RWPE1 (cell line): ENCODE measurements at regions not wholly inside any gene's neighbourhood (a gene's known extent, or its start where the extent isn't known, plus 50 kb on each side); places are given as distances from the start of the nearest gene placed in this dataset.
A peak's percentile ranks its signal among the peaks of the same experiment; 100 is the strongest.
"Not testable (repeated sequence)": the region's sequence is repeated elsewhere in the genome, so short reads cannot be mapped to it uniquely, and the experiment has no call there.

ENCODE experiments used
- CTCF ChIA-PET: fragments of 350-600 bp; sonication (Branson Sonifier 250); formaldehyde crosslinking; extraction: SDS; loops from one replicate; lab custom pipeline; 2021; lab: Yijun Ruan, JAX
- POLR2A ChIA-PET: fragments of 400-600 bp; formaldehyde crosslinking; extraction: SDS; loops from one replicate; lab custom pipeline; 2020; ENCODE audit warnings: antibody characterized with exemption; ENCODE audit not compliant: low non-redundant PET; lab: Yijun Ruan, JAX
- DNase-seq: peaks from one replicate; pipeline ENCODE4 v3.0.0; 2012; ENCODE audit warnings: low spot score
- H3K27ac ChIP-seq: fragments of 450-650 bp; 2 replicates; pipeline ENCODE4 v1.5.1; 2017
- CTCF ChIP-seq: fragments of 450-650 bp; conservative IDR thresholded peaks from 2 replicates; pipeline ENCODE4 v1.5.1; 2017; ENCODE audit warnings: low read depth, mild to moderate bottlenecking

GRCh38 chr7:24388212-24388611 is 104.2 kb downstream of the NPY start:
- CTCF ChIA-PET: interaction anchor here (0.6 to 0.7 kb wide), 2 partner anchors 24 to 156 kb away, joined by 3 to 4 read pairs; no protein-coding TSS in a partner anchor
- no peak overlapping the region for H3K27ac ChIP-seq
- no peak for TF ChIP-seq CTCF
- POLR2A ChIA-PET: no interaction called here
- DNase-seq: no peak

- no peak for TF ChIP-seq CTCF
- POLR2A ChIA-PET: no interaction called here
- CTCF ChIA-PET: interaction anchor here (1.0 kb wide), 1 partner anchor 101 kb away, joined by 3 read pairs; no protein-coding TSS in a partner anchor
- no peak for DNase-seq
- no peak overlapping the region for H3K27ac ChIP-seq
Measured at GRCh38 chr7:24390376-24391157, 106.6 kb downstream of the NPY start.

GRCh38 chr7:24392774-24393173 is 108.8 kb downstream of the NPY start:
- H3K27ac ChIP-seq: no peak overlapping the region
- no peak for DNase-seq
- TF ChIP-seq CTCF: no peak
- ChIA-PET CTCF (no interaction called here), POLR2A (no interaction called here)

GRCh38 chr7:24395512-24395911 is 111.5 kb downstream of the NPY start:
- CTCF ChIA-PET: interaction anchor here (0.5 kb wide), 1 partner anchor 73 kb away, joined by 3 read pairs; no protein-coding TSS in a partner anchor
- POLR2A ChIA-PET: no interaction called here
- TF ChIP-seq CTCF: no peak
- no peak overlapping the region for H3K27ac ChIP-seq
- no peak for DNase-seq

GRCh38 chr7:24396387-24396786 is 112.4 kb downstream of the NPY start:
- DNase-seq, POLR2A ChIA-PET, CTCF ChIA-PET: not testable (repeated sequence)

GRCh38 chr7:24401628-24402593 is 117.9 kb downstream of the NPY start:
- no peak overlapping the region for H3K27ac ChIP-seq
- CTCF ChIA-PET: interaction anchor here (0.7 kb wide), 1 partner anchor 15 kb away, joined by 4 read pairs; no protein-coding TSS in a partner anchor
- POLR2A ChIA-PET: no interaction called here
- peak; percentile 17 for DNase-seq
- TF ChIP-seq CTCF: peak; percentile 77

More at GRCh38 chr7:24396387-24396786, 112.4 kb downstream of the NPY start:
- H3K27ac ChIP-seq: not testable (repeated sequence)
